H9 (cell line): ENCODE measurements at regions not wholly inside any gene's neighbourhood (a gene's known extent, or its start where the extent isn't known, plus 50 kb on each side); places are given as distances from the start of the nearest gene placed in this dataset.

Experiments used
- DNase-seq: peaks from one replicate; pipeline ENCODE4 v3.0.0-alpha.2; 2017
- H2AFZ ChIP-seq: one replicate; pipeline ENCODE4 v1.6.1; 2013; ENCODE audit warnings: mild to moderate bottlenecking, low read length, control low read depth, moderate library complexity
- H2AK5ac ChIP-seq: 2 replicates; pipeline ENCODE4 v1.6.1; 2013; ENCODE audit warnings: low read length, control low read depth, mixed read lengths; ENCODE audit not compliant: insufficient read length
- H2BK120ac ChIP-seq: one replicate; pipeline ENCODE4 v1.6.1; 2013; ENCODE audit warnings: low read depth, mild to moderate bottlenecking, low read length, control low read depth, inconsistent platforms; ENCODE audit not compliant: poor library complexity, severe bottlenecking
- H2BK12ac ChIP-seq: 2 replicates; pipeline ENCODE4 v1.6.1; 2013; ENCODE audit warnings: low read length, control low read depth, mixed read lengths, low read depth; ENCODE audit not compliant: insufficient read length
- H2BK15ac ChIP-seq: 2 replicates; pipeline ENCODE4 v1.6.1; 2013; ENCODE audit warnings: low read depth, low read length, control low read depth
- H2BK20ac ChIP-seq: one replicate; pipeline ENCODE4 v1.6.1; 2013; ENCODE audit warnings: low read depth, mild to moderate bottlenecking, low read length, control low read depth, inconsistent platforms; ENCODE audit not compliant: poor library complexity, severe bottlenecking
- H2BK5ac ChIP-seq: 2 replicates; pipeline ENCODE4 v1.6.1; 2013; ENCODE audit warnings: low read length, control low read depth, mixed read lengths; ENCODE audit not compliant: insufficient read length
- H3K14ac ChIP-seq: 2 replicates; pipeline ENCODE4 v1.6.1; 2013; ENCODE audit warnings: low read length, control low read depth; ENCODE audit not compliant: insufficient read depth
- H3K18ac ChIP-seq: 2 replicates; pipeline ENCODE4 v1.6.1; 2013; ENCODE audit warnings: low read depth, mild to moderate bottlenecking, mixed read lengths, low read length, control low read depth; ENCODE audit not compliant: insufficient read length
- H3K23ac ChIP-seq: 2 replicates; pipeline ENCODE4 v1.6.1; 2013; ENCODE audit warnings: low read length, control low read depth, mixed read lengths, low read depth; ENCODE audit not compliant: insufficient read length
- H3K23me2 ChIP-seq: 2 replicates; pipeline ENCODE4 v1.6.1; 2013; ENCODE audit warnings: low read depth, mild to moderate bottlenecking, mixed read lengths, low read length, control low read depth; ENCODE audit not compliant: insufficient read length, poor library complexity, severe bottlenecking
- H3K27ac ChIP-seq: 2 replicates; pipeline ENCODE4 v1.5.1; 2013; ENCODE audit warnings: low read length, control low read depth, mixed read lengths, low read depth; ENCODE audit not compliant: insufficient read length
- H3K27me3 ChIP-seq: 2 replicates; pipeline ENCODE4 v1.6.1; 2013; ENCODE audit warnings: low read length, control low read depth, inconsistent platforms; ENCODE audit not compliant: insufficient read depth
- H3K4ac ChIP-seq: 2 replicates; pipeline ENCODE4 v1.6.1; 2013; ENCODE audit warnings: low read depth, mild to moderate bottlenecking, control low read depth, inconsistent platforms, low read length, moderate library complexity
- H3K4me1 ChIP-seq: 2 replicates; pipeline ENCODE4 v1.6.1; 2013; ENCODE audit warnings: low read length, control low read depth, inconsistent platforms; ENCODE audit not compliant: insufficient read depth
- H3K4me2 ChIP-seq: 2 replicates; pipeline ENCODE4 v1.6.1; 2013; ENCODE audit warnings: low read length, control low read depth, mixed read lengths; ENCODE audit not compliant: insufficient read length, insufficient read depth
- H3K56ac ChIP-seq: 2 replicates; pipeline ENCODE4 v1.6.1; 2013; ENCODE audit warnings: low read depth, mild to moderate bottlenecking, mixed read lengths, low read length, control low read depth; ENCODE audit not compliant: insufficient read length
- H3K79me1 ChIP-seq: 2 replicates; pipeline ENCODE4 v1.6.1; 2013; ENCODE audit warnings: low read depth, mild to moderate bottlenecking, moderate library complexity, low read length, control low read depth, inconsistent platforms; ENCODE audit not compliant: insufficient read depth, poor library complexity, severe bottlenecking
- H3K79me2 ChIP-seq: 2 replicates; pipeline ENCODE4 v1.6.1; 2013; ENCODE audit warnings: low read length, control low read depth, inconsistent platforms; ENCODE audit not compliant: insufficient read depth
- H3K9ac ChIP-seq: 2 replicates; pipeline ENCODE4 v1.6.1; 2013; ENCODE audit warnings: low read length, control low read depth, mixed read lengths; ENCODE audit not compliant: insufficient read length; ENCODE audit errors: extremely low read depth
- H3K9me3 ChIP-seq: one replicate; pipeline ENCODE4 v1.6.1; 2013; ENCODE audit warnings: low read depth, low read length, inconsistent platforms; ENCODE audit not compliant: control insufficient read depth
- H3T11ph ChIP-seq: one replicate; pipeline ENCODE4 v1.6.1; 2013; ENCODE audit warnings: mild to moderate bottlenecking, low read length, control low read depth, inconsistent platforms
- H4K20me1 ChIP-seq: one replicate; pipeline ENCODE4 v1.6.1; 2013; ENCODE audit not compliant: control insufficient read depth, insufficient read length, insufficient read depth
- H4K5ac ChIP-seq: 2 replicates; pipeline ENCODE4 v1.6.1; 2013; ENCODE audit warnings: low read depth, mild to moderate bottlenecking, mixed read lengths, low read length, control low read depth; ENCODE audit not compliant: insufficient read length
- H4K8ac ChIP-seq: replicated peaks from 2 replicates; pipeline ENCODE4 v1.6.1; 2013; ENCODE audit warnings: low read length, control low read depth, mixed read lengths, low read depth; ENCODE audit not compliant: insufficient read length
- H4K91ac ChIP-seq: 2 replicates; pipeline ENCODE4 v1.6.1; 2013; ENCODE audit warnings: low read depth, mild to moderate bottlenecking, moderate library complexity, mixed read lengths, low read length, control low read depth; ENCODE audit not compliant: insufficient read length
- H3K27ac Mint-ChIP-seq, 3 experiments: 2 replicates in 2 of 3; 3 replicates in 1 of 3; pipeline ENCODE4 v1.8.0; 2020 to 2021; ENCODE audit warnings: mixed read lengths in 3 of 3, mild to moderate bottlenecking in 1 of 3, moderate library complexity in 1 of 3
- H3K27me3 Mint-ChIP-seq: 2 replicates; pipeline ENCODE4 v1.8.0; 2021; ENCODE audit warnings: low read depth, mild to moderate bottlenecking, moderate library complexity, mixed read lengths
- H3K36me3 Mint-ChIP-seq, 3 experiments: 2 replicates in 2 of 3; 3 replicates in 1 of 3; pipeline ENCODE4 v1.8.0; 2020 to 2021; ENCODE audit warnings: low read depth in 3 of 3, mixed read lengths in 3 of 3; ENCODE audit not compliant: insufficient read depth in 1 of 3
- H3K4me1 Mint-ChIP-seq, 2 experiments: 2 replicates each; pipeline ENCODE4 v1.8.0; 2020; ENCODE audit warnings: mixed read lengths in 2 of 2
- H3K4me3 Mint-ChIP-seq, 2 experiments: 2 replicates in 1 of 2; 3 replicates in 1 of 2; pipeline ENCODE4 v1.8.0; 2020 to 2021; ENCODE audit warnings: mild to moderate bottlenecking in 2 of 2, mixed read lengths in 2 of 2, moderate library complexity in 1 of 2
- H3K9me3 Mint-ChIP-seq, 2 experiments: 2 replicates in 1 of 2; 3 replicates in 1 of 2; pipeline ENCODE4 v1.8.0; 2020; ENCODE audit warnings: mild to moderate bottlenecking in 2 of 2, mixed read lengths in 2 of 2, moderate library complexity in 1 of 2
- CTCF ChIP-seq: fragments of 200-600 bp; sonication (generic); conservative IDR thresholded peaks from 3 replicates; pipeline ENCODE4 v1.8.0; 2021; ENCODE audit warnings: antibody characterized with exemption, mild to moderate bottlenecking
- WGBS: extraction: QIAGEN DNeasy Blood & Tissue Kit; methylation state at CpG from one replicate; pipeline ENCODE4 v1.1.7; 2013; ENCODE audit warnings: missing lambda C conversion rate, low lambda C conversion rate, mixed read lengths; ENCODE audit not compliant: insufficient read length; ENCODE audit errors: extremely low coverage; 5-methylcytosine and 5-hydroxymethylcytosine counted together

GRCh38 chr10:17516376-17516775, 62.0 kb upstream of the ST8SIA6 start:
- H3K56ac ChIP-seq = no peak overlapping the region
- no peaks in the 10 kb centered on the region for H3K79me2 ChIP-seq
- H3K27ac Mint-ChIP-seq = no peak overlapping the region
- H3K4me1 ChIP-seq = no peaks in the 10 kb centered on the region
- H3K36me3 Mint-ChIP-seq = peaks cover 0 to 12% (median 0%) of the 10 kb centered on the region in 3 experiments; a peak in 3 of 7 replicates
- no CpG with 5 or more reads among the region's 6 CpGs for WGBS
- no peak overlapping the region for H4K91ac ChIP-seq
- H3K9me3 Mint-ChIP-seq = peaks cover 4 to 8% of the 10 kb centered on the region in 2 experiments; a peak in 3 of 5 replicates
- no peaks in the 10 kb centered on the region for H4K20me1 ChIP-seq
- no peaks in the 10 kb centered on the region for H3K27me3 Mint-ChIP-seq
- H2BK5ac ChIP-seq = no peak overlapping the region
- no peak overlapping the region for H2AK5ac ChIP-seq
- no peak overlapping the region for H3K4ac ChIP-seq
- no peak overlapping the region for H2BK15ac ChIP-seq
- no peak overlapping the region for H3K27ac ChIP-seq
- H4K8ac ChIP-seq = no peak overlapping the region
- no peaks in the 10 kb centered on the region for H3K27me3 ChIP-seq
- H3K9ac ChIP-seq = no peak overlapping the region
- H3K4me1 Mint-ChIP-seq = peaks cover 6% of the 10 kb centered on the region in 2 experiments
- H2BK12ac ChIP-seq = no peak overlapping the region
- H3K23ac ChIP-seq = no peak overlapping the region
- no peak overlapping the region for H3T11ph ChIP-seq
- H3K79me1 ChIP-seq = no peaks in the 10 kb centered on the region
- no peak overlapping the region for H3K14ac ChIP-seq
- no peaks in the 10 kb centered on the region for H3K23me2 ChIP-seq
- no peak overlapping the region for H2BK120ac ChIP-seq
- no peak for TF ChIP-seq CTCF
- DNase-seq = no peak
- no peak overlapping the region for H4K5ac ChIP-seq
- H2BK20ac ChIP-seq = no peak overlapping the region
- H3K4me3 Mint-ChIP-seq = no peak overlapping the region
- no peak overlapping the region for H2AFZ ChIP-seq
- H3K9me3 ChIP-seq = no peaks in the 10 kb centered on the region
- H3K4me2 ChIP-seq = no peak overlapping the region
- H3K18ac ChIP-seq = no peak overlapping the region
